PC-9 (cell line): ENCODE measurements at regions not wholly inside any gene's neighbourhood (a gene's known extent, or its start where the extent isn't known, plus 50 kb on each side); places are given as distances from the start of the nearest gene placed in this dataset.
"Not testable (repeated sequence)": the region's sequence is repeated elsewhere in the genome, so short reads cannot be mapped to it uniquely, and the experiment has no call there.

Experiments used
- EZH2 ChIP-seq: fragments of 200-600 bp; sonication (generic); IDR thresholded peaks from 2 replicates; pipeline ENCODE4 v1.8.0; 2017; ENCODE audit warnings: antibody characterized with exemption, low read depth
- TF ChIP-seq, protein P1 (sequence below): fragments of 200-600 bp; sonication (generic); conservative IDR thresholded peaks from 2 replicates; pipeline ENCODE4 v1.6.1; 2017; ENCODE audit warnings: mixed run types, antibody characterized with exemption, mild to moderate bottlenecking, moderate library complexity

DNA sequence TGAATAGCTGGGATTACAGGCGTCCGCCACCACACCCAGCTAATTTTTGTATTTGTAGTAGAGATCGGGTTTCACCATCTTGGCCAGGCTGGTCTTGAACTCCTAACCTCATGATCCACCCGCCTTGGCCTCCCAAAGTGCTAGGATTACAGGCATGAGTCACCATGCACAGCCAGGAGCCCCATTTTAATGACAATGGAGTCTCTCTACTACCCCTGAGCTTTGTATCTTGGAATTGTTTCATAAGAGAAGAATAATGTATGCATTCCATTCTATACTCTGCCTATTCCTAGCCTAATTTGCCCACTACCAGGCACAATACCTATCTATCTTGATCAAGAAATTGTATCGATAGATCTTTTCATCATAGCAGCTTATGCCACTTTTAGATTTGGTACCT is 574.1 kb downstream of the HTR1A start:
- TF ChIP-seq, protein P1, sequence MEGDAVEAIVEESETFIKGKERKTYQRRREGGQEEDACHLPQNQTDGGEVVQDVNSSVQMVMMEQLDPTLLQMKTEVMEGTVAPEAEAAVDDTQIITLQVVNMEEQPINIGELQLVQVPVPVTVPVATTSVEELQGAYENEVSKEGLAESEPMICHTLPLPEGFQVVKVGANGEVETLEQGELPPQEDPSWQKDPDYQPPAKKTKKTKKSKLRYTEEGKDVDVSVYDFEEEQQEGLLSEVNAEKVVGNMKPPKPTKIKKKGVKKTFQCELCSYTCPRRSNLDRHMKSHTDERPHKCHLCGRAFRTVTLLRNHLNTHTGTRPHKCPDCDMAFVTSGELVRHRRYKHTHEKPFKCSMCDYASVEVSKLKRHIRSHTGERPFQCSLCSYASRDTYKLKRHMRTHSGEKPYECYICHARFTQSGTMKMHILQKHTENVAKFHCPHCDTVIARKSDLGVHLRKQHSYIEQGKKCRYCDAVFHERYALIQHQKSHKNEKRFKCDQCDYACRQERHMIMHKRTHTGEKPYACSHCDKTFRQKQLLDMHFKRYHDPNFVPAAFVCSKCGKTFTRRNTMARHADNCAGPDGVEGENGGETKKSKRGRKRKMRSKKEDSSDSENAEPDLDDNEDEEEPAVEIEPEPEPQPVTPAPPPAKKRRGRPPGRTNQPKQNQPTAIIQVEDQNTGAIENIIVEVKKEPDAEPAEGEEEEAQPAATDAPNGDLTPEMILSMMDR: not testable (repeated sequence)
- not testable (repeated sequence) for TF ChIP-seq EZH2
